ENCODE measurements at regions not wholly inside any gene's neighbourhood (a gene's known extent, or its start where the extent isn't known, plus 50 kb on each side); places are given as distances from the start of the nearest gene placed in this dataset.

DNA sequence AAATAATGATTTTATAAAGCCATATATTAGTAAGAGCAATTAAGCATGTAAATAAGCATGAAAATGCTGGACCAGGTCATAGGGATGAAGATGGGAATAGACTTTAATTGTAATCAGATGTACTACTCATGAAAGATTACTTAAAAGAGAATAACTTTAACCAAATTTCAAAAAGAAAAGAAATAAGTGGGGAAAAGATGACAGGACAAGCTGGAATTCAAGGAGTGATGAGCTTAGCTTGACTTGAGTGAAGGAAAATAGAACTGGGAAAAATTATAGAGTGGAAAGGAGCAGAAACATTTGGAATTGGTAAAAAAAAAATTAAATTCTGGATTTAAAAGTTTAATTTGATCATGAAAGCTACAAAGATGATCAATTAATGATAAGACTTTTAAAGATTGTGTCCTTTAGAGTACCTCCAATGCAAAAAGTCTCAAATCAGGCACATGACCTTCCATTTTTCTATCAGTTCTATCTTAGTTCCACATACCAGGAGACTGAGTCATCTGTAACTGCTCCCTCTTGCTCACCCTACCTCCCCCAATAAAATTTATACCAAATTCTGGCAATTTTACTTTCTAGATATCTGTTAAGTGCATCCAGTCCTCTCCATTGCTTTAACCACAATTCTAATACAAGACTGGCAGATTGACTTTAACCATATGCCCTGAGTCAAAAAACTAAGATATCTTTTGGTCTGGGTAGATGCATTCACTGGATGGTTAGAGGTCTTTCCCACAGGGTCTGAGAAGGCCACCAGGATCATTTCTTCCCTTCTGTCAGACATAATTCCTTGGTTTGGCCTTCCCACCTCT is 56.4 kb upstream of the SLIT2 start:
- peak overlapping the region; percentile 42; the same call in 1 of the 2 replicates for H3K4me2 ChIP-seq
- TF ChIP-seq RFX5 (IDR thresholded peaks at IDR 0.05; ENCODE audit: low read length) (no peak), FOXM1 (IDR thresholded peaks at IDR 0.05; ENCODE audit: low read depth) (peak; percentile 89; the same call in 1 of the 2 replicates), PBX3 (IDR thresholded peaks at IDR 0.05) (peak; percentile 90), RXRA (IDR thresholded peaks at IDR 0.05; ENCODE audit: borderline replicate concordance, low read depth) (peak; percentile 83; the same call in 1 of the 2 replicates), FOXJ3 (CRISPR knock-in tag; IDR thresholded peaks at IDR 0.05) (no peak), SIN3A (IDR thresholded peaks at IDR 0.05; ENCODE audit: borderline replicate concordance, low read depth, low read length) (no peak), USF2 (IDR thresholded peaks at IDR 0.05; ENCODE audit: borderline replicate concordance, low read depth, low read length) (no peak), SMC3 (IDR thresholded peaks at IDR 0.05; ENCODE audit: low read depth, low read length) (no peak), POLR2AphosphoS5 (IDR thresholded peaks at IDR 0.05; ENCODE audit: low read depth, low read length) (peak; percentile 55; the same call in 1 of the 2 replicates), MXI1 (IDR thresholded peaks at IDR 0.05; ENCODE audit: low read depth, low read length) (no peak), MEF2A (IDR thresholded peaks at IDR 0.05; ENCODE audit: borderline replicate concordance, low read depth) (peak; percentile 66; the same call in 1 of the 2 replicates), IRF3 (IDR thresholded peaks at IDR 0.05; ENCODE audit: low read depth, low read length) (no peak), ELF1 (IDR thresholded peaks at IDR 0.05) (no peak), EZH2phosphoT487 (IDR thresholded peaks at IDR 0.05; ENCODE audit: borderline replicate concordance, low read depth) (no peak), GABPA (IDR thresholded peaks at IDR 0.05; ENCODE audit: low read depth) (no peak), NFIC (IDR thresholded peaks at IDR 0.05; ENCODE audit: borderline replicate concordance) (peak; percentile 83), TEAD4 (IDR thresholded peaks at IDR 0.05; ENCODE audit: borderline replicate concordance, insufficient read depth) (peak; percentile 90), REST (IDR thresholded peaks at IDR 0.05; ENCODE audit: low read depth, low read length) (no peak)
- TF ChIP-seq, protein P1, sequence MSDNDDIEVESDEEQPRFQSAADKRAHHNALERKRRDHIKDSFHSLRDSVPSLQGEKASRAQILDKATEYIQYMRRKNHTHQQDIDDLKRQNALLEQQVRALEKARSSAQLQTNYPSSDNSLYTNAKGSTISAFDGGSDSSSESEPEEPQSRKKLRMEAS (IDR thresholded peaks at IDR 0.05; ENCODE audit: low read depth), result no peak; the same call in 1 of the 2 replicates
- TF ChIP-seq, protein P2, sequence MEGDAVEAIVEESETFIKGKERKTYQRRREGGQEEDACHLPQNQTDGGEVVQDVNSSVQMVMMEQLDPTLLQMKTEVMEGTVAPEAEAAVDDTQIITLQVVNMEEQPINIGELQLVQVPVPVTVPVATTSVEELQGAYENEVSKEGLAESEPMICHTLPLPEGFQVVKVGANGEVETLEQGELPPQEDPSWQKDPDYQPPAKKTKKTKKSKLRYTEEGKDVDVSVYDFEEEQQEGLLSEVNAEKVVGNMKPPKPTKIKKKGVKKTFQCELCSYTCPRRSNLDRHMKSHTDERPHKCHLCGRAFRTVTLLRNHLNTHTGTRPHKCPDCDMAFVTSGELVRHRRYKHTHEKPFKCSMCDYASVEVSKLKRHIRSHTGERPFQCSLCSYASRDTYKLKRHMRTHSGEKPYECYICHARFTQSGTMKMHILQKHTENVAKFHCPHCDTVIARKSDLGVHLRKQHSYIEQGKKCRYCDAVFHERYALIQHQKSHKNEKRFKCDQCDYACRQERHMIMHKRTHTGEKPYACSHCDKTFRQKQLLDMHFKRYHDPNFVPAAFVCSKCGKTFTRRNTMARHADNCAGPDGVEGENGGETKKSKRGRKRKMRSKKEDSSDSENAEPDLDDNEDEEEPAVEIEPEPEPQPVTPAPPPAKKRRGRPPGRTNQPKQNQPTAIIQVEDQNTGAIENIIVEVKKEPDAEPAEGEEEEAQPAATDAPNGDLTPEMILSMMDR (IDR thresholded peaks at IDR 0.05), result no peak
- TF ChIP-seq, protein P3, sequence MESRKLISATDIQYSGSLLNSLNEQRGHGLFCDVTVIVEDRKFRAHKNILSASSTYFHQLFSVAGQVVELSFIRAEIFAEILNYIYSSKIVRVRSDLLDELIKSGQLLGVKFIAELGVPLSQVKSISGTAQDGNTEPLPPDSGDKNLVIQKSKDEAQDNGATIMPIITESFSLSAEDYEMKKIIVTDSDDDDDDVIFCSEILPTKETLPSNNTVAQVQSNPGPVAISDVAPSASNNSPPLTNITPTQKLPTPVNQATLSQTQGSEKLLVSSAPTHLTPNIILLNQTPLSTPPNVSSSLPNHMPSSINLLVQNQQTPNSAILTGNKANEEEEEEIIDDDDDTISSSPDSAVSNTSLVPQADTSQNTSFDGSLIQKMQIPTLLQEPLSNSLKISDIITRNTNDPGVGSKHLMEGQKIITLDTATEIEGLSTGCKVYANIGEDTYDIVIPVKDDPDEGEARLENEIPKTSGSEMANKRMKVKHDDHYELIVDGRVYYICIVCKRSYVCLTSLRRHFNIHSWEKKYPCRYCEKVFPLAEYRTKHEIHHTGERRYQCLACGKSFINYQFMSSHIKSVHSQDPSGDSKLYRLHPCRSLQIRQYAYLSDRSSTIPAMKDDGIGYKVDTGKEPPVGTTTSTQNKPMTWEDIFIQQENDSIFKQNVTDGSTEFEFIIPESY (IDR thresholded peaks at IDR 0.05; ENCODE audit: borderline replicate concordance, low read depth), result peak; percentile 62; the same call in 1 of the 2 replicates

More for the DNA sequence above, 56.4 kb upstream of the SLIT2 start:
- DNase-seq, result no peak
- H2AFZ ChIP-seq (ENCODE audit: low read depth), result no peak overlapping the region
- peaks cover 36% of the 10 kb centered on the region for H3F3A ChIP-seq (replicated peaks; ENCODE audit: insufficient read depth)
- POLR2A ChIA-PET, result no interaction called here
- H4K20me1 ChIP-seq (ENCODE audit: insufficient read depth), result no peaks in the 10 kb centered on the region
- CTCF ChIA-PET, result interaction anchor here (0.7 kb wide), 1 partner anchor 52 kb away, joined by 3 read pairs; no protein-coding TSS in a partner anchor
- H3K9me2 ChIP-seq, result no peaks in the 10 kb centered on the region
- H3K27ac ChIP-seq (ENCODE audit: low read depth in 2 of 2, low read length in 1 of 2), result peak overlapping the region; percentile 79 to 94; a peak in 3 of 4 replicates
- no peaks in the 10 kb centered on the region for H3K36me3 ChIP-seq (replicated peaks in 1 of 2; ENCODE audit: control insufficient read depth in 1 of 2, insufficient read depth in 2 of 2, low read length in 1 of 2)
- no peak overlapping the region for H3K4me3 ChIP-seq (ENCODE audit: low read depth in 2 of 2, low read length in 1 of 2)
- H3K9ac ChIP-seq, result peak overlapping the region; percentile 52; the same call in 1 of the 2 replicates
- H3K4me1 ChIP-seq (ENCODE audit: control insufficient read depth in 1 of 2, insufficient read depth in 2 of 2, low read depth in 1 of 2, low read length in 1 of 2), result peaks cover 3 to 34% of the 10 kb centered on the region in 2 experiments
- no peaks in the 10 kb centered on the region for H3K27me3 ChIP-seq (ENCODE audit: insufficient read depth)
- H3K9me3 ChIP-seq, result no peaks in the 10 kb centered on the region
- H3K79me2 ChIP-seq (ENCODE audit: insufficient read depth), result no peaks in the 10 kb centered on the region

Measured in SK-N-SH (cell line).